ENCODE measurements at regions not wholly inside any gene's neighbourhood (a gene's known extent, or its start where the extent isn't known, plus 50 kb on each side); places are given as distances from the start of the nearest gene placed in this dataset.

- Histone ChIP-seq H2AFZ (ENCODE audit: low read depth, low read length) (no peak overlapping the region), H3K4me3 (ENCODE audit: low read length) (no peak overlapping the region), H3K36me3 (ENCODE audit: insufficient read depth, low read length) (no peaks in the 10 kb centered on the region)
These were observed 517.3 kb downstream of the TMA16 start for GRCh38 chr4:164011791-164012190.

GRCh38 chr4:164012396-164013027 is 518.0 kb downstream of the TMA16 start:
- no peaks in the 10 kb centered on the region for H3K4me1 ChIP-seq (ENCODE audit: insufficient read depth, low read length)

More at GRCh38 chr4:164011791-164012190, 517.3 kb downstream of the TMA16 start:
- Histone ChIP-seq H3K27me3 (ENCODE audit: insufficient read depth, low read length) (no peaks in the 10 kb centered on the region), H3K4me1 (ENCODE audit: insufficient read depth, low read length) (no peaks in the 10 kb centered on the region), H3K9me3 (ENCODE audit: low read length) (no peaks in the 10 kb centered on the region)

GRCh38 chr4:164021947-164022346 is 527.5 kb downstream of the TMA16 start:
- H3K4me1 ChIP-seq (ENCODE audit: insufficient read depth, low read length) = no peaks in the 10 kb centered on the region
- H3K36me3 ChIP-seq (ENCODE audit: insufficient read depth, low read length) = no peaks in the 10 kb centered on the region
- no peak overlapping the region for H2AFZ ChIP-seq (ENCODE audit: low read depth, low read length)
- no peak overlapping the region for H3K4me3 ChIP-seq (ENCODE audit: low read length)
- no peaks in the 10 kb centered on the region for H3K9me3 ChIP-seq (ENCODE audit: low read length)
- no peaks in the 10 kb centered on the region for H3K27me3 ChIP-seq (ENCODE audit: insufficient read depth, low read length)

More at GRCh38 chr4:164012396-164013027, 518.0 kb downstream of the TMA16 start:
- Histone ChIP-seq H3K9me3 (ENCODE audit: low read length) (no peaks in the 10 kb centered on the region), H3K36me3 (ENCODE audit: insufficient read depth, low read length) (no peaks in the 10 kb centered on the region), H3K4me3 (ENCODE audit: low read length) (no peak overlapping the region), H3K27me3 (ENCODE audit: insufficient read depth, low read length) (no peaks in the 10 kb centered on the region), H2AFZ (ENCODE audit: low read depth, low read length) (no peak overlapping the region)

- Histone ChIP-seq H3K9me3 (ENCODE audit: low read length) (no peaks in the 10 kb centered on the region), H3K27me3 (ENCODE audit: insufficient read depth, low read length) (no peaks in the 10 kb centered on the region), H3K36me3 (ENCODE audit: insufficient read depth, low read length) (no peaks in the 10 kb centered on the region), H3K4me1 (ENCODE audit: insufficient read depth, low read length) (no peaks in the 10 kb centered on the region), H2AFZ (ENCODE audit: low read depth, low read length) (no peak overlapping the region), H3K4me3 (ENCODE audit: low read length) (no peak overlapping the region)
These were observed 528.7 kb downstream of the TMA16 start for GRCh38 chr4:164023214-164023613.

GRCh38 chr4:164027805-164028204 is 533.3 kb downstream of the TMA16 start:
- Histone ChIP-seq H3K36me3 (ENCODE audit: insufficient read depth, low read length) (no peaks in the 10 kb centered on the region), H3K4me1 (ENCODE audit: insufficient read depth, low read length) (no peaks in the 10 kb centered on the region), H3K9me3 (ENCODE audit: low read length) (no peaks in the 10 kb centered on the region)

GRCh38 chr4:164039482-164039881 is 545.0 kb downstream of the TMA16 start:
- H3K4me1 ChIP-seq (ENCODE audit: insufficient read depth, low read length) = no peaks in the 10 kb centered on the region
- peaks cover 3% of the 10 kb centered on the region for H3K9me3 ChIP-seq (ENCODE audit: low read length)
- H3K4me3 ChIP-seq (ENCODE audit: low read length) = no peak overlapping the region
- no peaks in the 10 kb centered on the region for H3K36me3 ChIP-seq (ENCODE audit: insufficient read depth, low read length)
- no peak overlapping the region for H2AFZ ChIP-seq (ENCODE audit: low read depth, low read length)
- H3K27me3 ChIP-seq (ENCODE audit: insufficient read depth, low read length) = no peaks in the 10 kb centered on the region

More at GRCh38 chr4:164027805-164028204, 533.3 kb downstream of the TMA16 start:
- Histone ChIP-seq H2AFZ (ENCODE audit: low read depth, low read length) (no peak overlapping the region), H3K4me3 (ENCODE audit: low read length) (no peak overlapping the region), H3K27me3 (ENCODE audit: insufficient read depth, low read length) (no peaks in the 10 kb centered on the region)

GRCh38 chr4:164056426-164057142 is 562.1 kb downstream of the TMA16 start:
- H2AFZ ChIP-seq (ENCODE audit: low read depth, low read length) = no peak overlapping the region
- no peaks in the 10 kb centered on the region for H3K36me3 ChIP-seq (ENCODE audit: insufficient read depth, low read length)
- no peaks in the 10 kb centered on the region for H3K27me3 ChIP-seq (ENCODE audit: insufficient read depth, low read length)
- H3K4me1 ChIP-seq (ENCODE audit: insufficient read depth, low read length) = no peaks in the 10 kb centered on the region
- no peaks in the 10 kb centered on the region for H3K9me3 ChIP-seq (ENCODE audit: low read length)
- H3K4me3 ChIP-seq (ENCODE audit: low read length) = no peak overlapping the region

- Histone ChIP-seq H2AFZ (ENCODE audit: low read depth, low read length) (no peak overlapping the region), H3K27me3 (ENCODE audit: insufficient read depth, low read length) (no peaks in the 10 kb centered on the region), H3K4me1 (ENCODE audit: insufficient read depth, low read length) (no peaks in the 10 kb centered on the region), H3K9me3 (ENCODE audit: low read length) (no peaks in the 10 kb centered on the region), H3K4me3 (ENCODE audit: low read length) (no peak overlapping the region), H3K36me3 (ENCODE audit: insufficient read depth, low read length) (no peaks in the 10 kb centered on the region)
These were observed 564.4 kb downstream of the TMA16 start for GRCh38 chr4:164058776-164059445.

GRCh38 chr4:164060456-164060855 is 566.0 kb downstream of the TMA16 start:
- Histone ChIP-seq H3K4me1 (ENCODE audit: insufficient read depth, low read length) (no peaks in the 10 kb centered on the region), H3K4me3 (ENCODE audit: low read length) (no peak overlapping the region), H3K36me3 (ENCODE audit: insufficient read depth, low read length) (no peaks in the 10 kb centered on the region), H3K9me3 (ENCODE audit: low read length) (no peaks in the 10 kb centered on the region), H2AFZ (ENCODE audit: low read depth, low read length) (no peak overlapping the region), H3K27me3 (ENCODE audit: insufficient read depth, low read length) (no peaks in the 10 kb centered on the region)

- Histone ChIP-seq H3K4me3 (ENCODE audit: low read length) (no peak overlapping the region), H3K9me3 (ENCODE audit: low read length) (no peaks in the 10 kb centered on the region), H3K36me3 (ENCODE audit: insufficient read depth, low read length) (no peaks in the 10 kb centered on the region), H3K27me3 (ENCODE audit: insufficient read depth, low read length) (no peaks in the 10 kb centered on the region), H2AFZ (ENCODE audit: low read depth, low read length) (no peak overlapping the region), H3K4me1 (ENCODE audit: insufficient read depth, low read length) (no peaks in the 10 kb centered on the region)
These were observed 573.9 kb downstream of the TMA16 start for GRCh38 chr4:164068392-164068791.

- Histone ChIP-seq H3K9me3 (ENCODE audit: low read length) (no peaks in the 10 kb centered on the region), H2AFZ (ENCODE audit: low read depth, low read length) (no peak overlapping the region), H3K4me3 (ENCODE audit: low read length) (no peak overlapping the region), H3K36me3 (ENCODE audit: insufficient read depth, low read length) (no peaks in the 10 kb centered on the region), H3K27me3 (ENCODE audit: insufficient read depth, low read length) (no peaks in the 10 kb centered on the region), H3K4me1 (ENCODE audit: insufficient read depth, low read length) (no peaks in the 10 kb centered on the region)
These were observed 576.1 kb downstream of the TMA16 start for GRCh38 chr4:164070625-164071024.

- H3K4me1 ChIP-seq (ENCODE audit: insufficient read depth, low read length) = no peaks in the 10 kb centered on the region
- H2AFZ ChIP-seq (ENCODE audit: low read depth, low read length) = no peak overlapping the region
- no peaks in the 10 kb centered on the region for H3K36me3 ChIP-seq (ENCODE audit: insufficient read depth, low read length)
- no peaks in the 10 kb centered on the region for H3K27me3 ChIP-seq (ENCODE audit: insufficient read depth, low read length)
- no peaks in the 10 kb centered on the region for H3K9me3 ChIP-seq (ENCODE audit: low read length)
- no peak overlapping the region for H3K4me3 ChIP-seq (ENCODE audit: low read length)
These were observed 586.9 kb downstream of the TMA16 start for GRCh38 chr4:164081371-164081770.

GRCh38 chr4:164081801-164082200 is 587.3 kb downstream of the TMA16 start:
- no peaks in the 10 kb centered on the region for H3K27me3 ChIP-seq (ENCODE audit: insufficient read depth, low read length)
- H3K4me3 ChIP-seq (ENCODE audit: low read length) = no peak overlapping the region
- no peaks in the 10 kb centered on the region for H3K9me3 ChIP-seq (ENCODE audit: low read length)
- no peak overlapping the region for H2AFZ ChIP-seq (ENCODE audit: low read depth, low read length)
- H3K36me3 ChIP-seq (ENCODE audit: insufficient read depth, low read length) = no peaks in the 10 kb centered on the region
- H3K4me1 ChIP-seq (ENCODE audit: insufficient read depth, low read length) = no peaks in the 10 kb centered on the region
